IMR-90 (cell line): ENCODE measurements at regions not wholly inside any gene's neighbourhood (a gene's known extent, or its start where the extent isn't known, plus 50 kb on each side); places are given as distances from the start of the nearest gene placed in this dataset.

ENCODE experiments used
- ATAC-seq: fragments of 200-7000 bp; cut with Tn5 transposase; 2 replicates; pipeline ENCODE4 v1.9.1; 2020; ENCODE audit warnings: low read depth, mild to moderate bottlenecking, moderate library complexity
- BruUV-seq: library from RNA; stranded (reverse); fragments of 400-500 nt; replicated peaks from 2 replicates; lab custom pipeline; 2021; lab: Mats Ljungman, UMichigan
- CTCF ChIA-PET: fragments of 300-600 bp; formaldehyde crosslinking; extraction: SDS; loops from one replicate; lab custom pipeline; 2021; ENCODE audit warnings: antibody characterized with exemption; lab: Yijun Ruan, JAX
- POLR2A ChIA-PET: fragments of 300-600 bp; sonication (Branson Sonifier 250); formaldehyde crosslinking; loops from one replicate; lab custom pipeline; 2022; ENCODE audit warnings: antibody characterized with exemption; ENCODE audit not compliant: unreplicated experiment; lab: Charles Lee
- DNase-seq: peaks from one replicate; pipeline ENCODE4 v3.0.0; 2013
- H2AFZ ChIP-seq: replicated peaks from 2 replicates; pipeline ENCODE3; 2013; ENCODE audit warnings: low read length, mild to moderate bottlenecking; ENCODE audit not compliant: poor library complexity
- H2AK5ac ChIP-seq: 2 replicates; pipeline ENCODE4 v1.6.1; 2013; ENCODE audit warnings: low read depth, low read length, inconsistent platforms
- H2AK9ac ChIP-seq: replicated peaks from 2 replicates; pipeline ENCODE3; 2013; ENCODE audit warnings: mild to moderate bottlenecking, low read depth, low read length, moderate library complexity; ENCODE audit not compliant: poor library complexity
- H2BK120ac ChIP-seq: 2 replicates; pipeline ENCODE4 v1.6.1; 2013; ENCODE audit warnings: low read depth, low read length, inconsistent platforms
- H2BK15ac ChIP-seq: 3 replicates; pipeline ENCODE4 v1.6.1; 2013; ENCODE audit warnings: low read depth, low read length, inconsistent platforms
- H2BK20ac ChIP-seq: 2 replicates; pipeline ENCODE4 v1.6.1; 2013; ENCODE audit warnings: low read depth, mild to moderate bottlenecking, inconsistent platforms, low read length, moderate library complexity
- H2BK5ac ChIP-seq: 2 replicates; pipeline ENCODE4 v1.6.1; 2013; ENCODE audit warnings: mild to moderate bottlenecking, low read depth, low read length, inconsistent platforms; ENCODE audit not compliant: poor library complexity, severe bottlenecking
- H3K14ac ChIP-seq: replicated peaks from 2 replicates; pipeline ENCODE4 v1.6.1; 2013; ENCODE audit warnings: low read depth, low read length, inconsistent platforms
- H3K18ac ChIP-seq: 2 replicates; pipeline ENCODE4 v1.6.1; 2013; ENCODE audit warnings: low read depth, low read length, control low read depth
- H3K23ac ChIP-seq: 2 replicates; pipeline ENCODE4 v1.6.1; 2013; ENCODE audit warnings: low read depth, low read length, inconsistent platforms
- H3K27ac ChIP-seq: 2 replicates; pipeline ENCODE4 v1.5.1; 2013; ENCODE audit warnings: mild to moderate bottlenecking, control low read depth, low read length; ENCODE audit not compliant: insufficient read depth
- H3K27me3 ChIP-seq: 2 replicates; pipeline ENCODE4 v1.6.1; 2013; ENCODE audit warnings: low read length; ENCODE audit not compliant: control insufficient read depth, insufficient read depth
- H3K36me3 ChIP-seq: 2 replicates; pipeline ENCODE4 v1.6.1; 2013; ENCODE audit warnings: low read length, mixed read lengths; ENCODE audit not compliant: control insufficient read depth, insufficient read depth
- H3K4ac ChIP-seq: 2 replicates; pipeline ENCODE4 v1.6.1; 2013; ENCODE audit warnings: low read depth, low read length, inconsistent platforms
- H3K4me1 ChIP-seq: 2 replicates; pipeline ENCODE4 v1.6.1; 2013; ENCODE audit warnings: low read length, mixed read lengths; ENCODE audit not compliant: control insufficient read depth, insufficient read depth
- H3K4me2 ChIP-seq: 2 replicates; pipeline ENCODE4 v1.6.1; 2013; ENCODE audit warnings: low read depth, mild to moderate bottlenecking, control low read depth, low read length, moderate library complexity
- H3K4me3 ChIP-seq: 2 replicates; pipeline ENCODE4 v1.5.1; 2013; ENCODE audit warnings: low read depth, mild to moderate bottlenecking, control low read depth, low read length, moderate library complexity; ENCODE audit not compliant: insufficient read depth
- H3K56ac ChIP-seq: 2 replicates; pipeline ENCODE4 v1.6.1; 2013; ENCODE audit warnings: low read length, inconsistent platforms; ENCODE audit not compliant: insufficient read depth; ENCODE audit errors: extremely low read depth
- H3K79me1 ChIP-seq, 2 experiments: 2 replicates each; pipeline ENCODE4 v1.6.1; 2013; ENCODE audit warnings: low read length in 2 of 2, inconsistent platforms in 1 of 2, low read depth in 1 of 2
- H3K9ac ChIP-seq: 2 replicates; pipeline ENCODE4 v1.6.1; 2013; ENCODE audit warnings: low read depth, low read length, control low read depth
- H3K9me1 ChIP-seq: 2 replicates; pipeline ENCODE4 v1.6.1; 2013; ENCODE audit warnings: low read length, inconsistent platforms; ENCODE audit not compliant: insufficient read depth
- H3K9me3 ChIP-seq: 2 replicates; pipeline ENCODE4 v1.6.1; 2013; ENCODE audit warnings: low read length; ENCODE audit not compliant: control insufficient read depth, insufficient read depth
- H4K20me1 ChIP-seq: 2 replicates; pipeline ENCODE4 v1.6.1; 2013; ENCODE audit warnings: low read length, inconsistent platforms; ENCODE audit not compliant: insufficient read depth
- H4K5ac ChIP-seq: 2 replicates; pipeline ENCODE4 v1.6.1; 2013; ENCODE audit warnings: mild to moderate bottlenecking, low read depth, low read length, control low read depth
- H4K8ac ChIP-seq, 2 experiments: 2 replicates each; pipeline ENCODE4 v1.6.1; 2013; ENCODE audit warnings: low read depth in 2 of 2, low read length in 2 of 2, control low read depth in 1 of 2, inconsistent platforms in 1 of 2
- H4K91ac ChIP-seq: 2 replicates; pipeline ENCODE4 v1.6.1; 2013; ENCODE audit warnings: low read depth, low read length, inconsistent platforms; ENCODE audit not compliant: insufficient read depth
- CEBPB ChIP-seq: IDR thresholded peaks from 2 replicates; pipeline ENCODE4 v1.6.1; 2012; ENCODE audit warnings: low read depth, low read length, improper control_type of control experiment
- CHD1 ChIP-seq: IDR thresholded peaks from 2 replicates; pipeline ENCODE4 v1.6.1; 2012; ENCODE audit warnings: low read depth, low read length, improper control_type of control experiment
- CTCF ChIP-seq: conservative IDR thresholded peaks from 2 replicates; pipeline ENCODE4 v1.5.1; 2012; ENCODE audit warnings: mild to moderate bottlenecking, low read depth, low read length, improper control_type of control experiment
- ELK1 ChIP-seq: fragments of 150-350 bp; IDR thresholded peaks from 2 replicates; pipeline ENCODE4 v1.6.1; 2016; ENCODE audit warnings: low read depth, mild to moderate bottlenecking, low read length, moderate library complexity, borderline replicate concordance
- FOS ChIP-seq: fragments of 150-350 bp; IDR thresholded peaks from 2 replicates; pipeline ENCODE4 v1.6.1; 2016; ENCODE audit warnings: low read depth, low read length
- MAFK ChIP-seq: IDR thresholded peaks from 2 replicates; pipeline ENCODE4 v1.6.1; 2012; ENCODE audit warnings: low read depth, low read length, improper control_type of control experiment
- MAZ ChIP-seq: IDR thresholded peaks from 2 replicates; pipeline ENCODE4 v1.6.1; 2012; ENCODE audit warnings: low read depth, mild to moderate bottlenecking, low read length, improper control_type of control experiment, moderate library complexity, borderline replicate concordance
- RAD21 ChIP-seq: IDR thresholded peaks from 2 replicates; pipeline ENCODE4 v1.6.1; 2012; ENCODE audit warnings: low read length, improper control_type of control experiment
- USF2 ChIP-seq: fragments of 150-350 bp; IDR thresholded peaks from 2 replicates; pipeline ENCODE4 v1.6.1; 2017; ENCODE audit warnings: mild to moderate bottlenecking, antibody characterized with exemption, low read length, low read depth
- WGBS, 2 experiments: methylation state at CpG; one replicate each; pipeline versions ENCODE4 v1.1.5 to v1.1.7; 2013; ENCODE audit warnings: missing lambda C conversion rate in 2 of 2; ENCODE audit not compliant: insufficient read length in 1 of 2; ENCODE audit errors: extremely low coverage in 2 of 2; 5-methylcytosine and 5-hydroxymethylcytosine counted together
- dilution Hi-C: fragments of 300-500 bp; cut with HindIII; formaldehyde crosslinking; loops from one replicate; pipeline ENCODE4 v1.14.3; 2018; ENCODE audit warnings: low sequenced_read_pairs; ENCODE audit not compliant: unreplicated experiment
- in situ Hi-C: fragments of 300-500 bp; cut with MboI; formaldehyde crosslinking; loops from 3 replicates; pipeline ENCODE4 v1.14.3; 2019; ENCODE audit warnings: low sequenced_read_pairs, inconsistent platforms, mixed read lengths
- intact Hi-C: fragments of 100-400 bp; cut with micrococcal nuclease; formaldehyde crosslinking; loops from 2 replicates; pipeline ENCODE4 v1.10.0; 2022

GRCh38 chr9:116096853-116097252 lies 56.7 kb upstream of the PAPPA start:
- ChIA-PET POLR2A (no interaction called here), CTCF (no interaction called here)
- no peak overlapping the region for H2AK9ac ChIP-seq
- H3K4me1 ChIP-seq, result peaks cover 12% of the 10 kb centered on the region
- no peak overlapping the region for H3K4me2 ChIP-seq
- H3K14ac ChIP-seq, result no peak overlapping the region; the same call in 1 of the 2 replicates
- 0 out of 3 replicates have a peak overlapping the region, but pooled peaks have one; percentile 18 for H2BK15ac ChIP-seq
- H4K8ac ChIP-seq, result no peak overlapping the region
- no peak overlapping the region for H2AK5ac ChIP-seq
- intact Hi-C loops (no loop called here), dilution Hi-C loops (no loop called here), in situ Hi-C loops (no loop called here)
- no peak overlapping the region for H4K5ac ChIP-seq
- no peak for ATAC-seq
- no peak overlapping the region for H3K27ac ChIP-seq
- H3K36me3 ChIP-seq, result no peaks in the 10 kb centered on the region
- H3K23ac ChIP-seq, result no peak overlapping the region
- H3K4me3 ChIP-seq, result no peak overlapping the region
- DNase-seq, result no peak
- H2BK20ac ChIP-seq, result 0 out of 2 replicates have a peak overlapping the region, but pooled peaks have one; percentile 40
- H3K56ac ChIP-seq, result no peak overlapping the region
- no TSS peak for BruUV-seq
- 100% methylated on average over 1 of the region's 3 CpGs; no CpG with 5 or more reads in 1 of the 2 experiments for WGBS, 2 experiments
- no peak overlapping the region for H2AFZ ChIP-seq
- H3K18ac ChIP-seq, result peak overlapping the region; percentile 57; the same call in 1 of the 2 replicates
- 0 out of 2 replicates have a peak overlapping the region, but pooled peaks have one; percentile 29 for H2BK120ac ChIP-seq
- H3K27me3 ChIP-seq, result no peaks in the 10 kb centered on the region
- no peaks in the 10 kb centered on the region for H3K79me1 ChIP-seq
- H3K9me1 ChIP-seq, result peaks cover 10% of the 10 kb centered on the region
- no peaks in the 10 kb centered on the region for H4K20me1 ChIP-seq
- H4K91ac ChIP-seq, result no peak overlapping the region
- TF ChIP-seq ELK1 (no peak), RAD21 (no peak), FOS (no peak), CHD1 (no peak), USF2 (no peak), MAFK (no peak), CTCF (no peak), MAZ (no peak), CEBPB (no peak)
- H3K9me3 ChIP-seq, result no peaks in the 10 kb centered on the region
- H3K9ac ChIP-seq, result no peak overlapping the region
- peak overlapping the region; percentile 48; the same call in 1 of the 2 replicates for H3K4ac ChIP-seq
- H2BK5ac ChIP-seq, result peak overlapping the region; percentile 28
